H9 (cell line): ENCODE measurements at regions not wholly inside any gene's neighbourhood (a gene's known extent, or its start where the extent isn't known, plus 50 kb on each side); places are given as distances from the start of the nearest gene placed in this dataset.

Experiments used
- DNase-seq: peaks from one replicate; pipeline ENCODE4 v3.0.0-alpha.2; 2017
- H2AFZ ChIP-seq: one replicate; pipeline ENCODE4 v1.6.1; 2013; ENCODE audit warnings: mild to moderate bottlenecking, low read length, control low read depth, moderate library complexity
- H2AK5ac ChIP-seq: 2 replicates; pipeline ENCODE4 v1.6.1; 2013; ENCODE audit warnings: low read length, control low read depth, mixed read lengths; ENCODE audit not compliant: insufficient read length
- H2BK120ac ChIP-seq: one replicate; pipeline ENCODE4 v1.6.1; 2013; ENCODE audit warnings: low read depth, mild to moderate bottlenecking, low read length, control low read depth, inconsistent platforms; ENCODE audit not compliant: poor library complexity, severe bottlenecking
- H2BK12ac ChIP-seq: 2 replicates; pipeline ENCODE4 v1.6.1; 2013; ENCODE audit warnings: low read length, control low read depth, mixed read lengths, low read depth; ENCODE audit not compliant: insufficient read length
- H2BK15ac ChIP-seq: 2 replicates; pipeline ENCODE4 v1.6.1; 2013; ENCODE audit warnings: low read depth, low read length, control low read depth
- H2BK20ac ChIP-seq: one replicate; pipeline ENCODE4 v1.6.1; 2013; ENCODE audit warnings: low read depth, mild to moderate bottlenecking, low read length, control low read depth, inconsistent platforms; ENCODE audit not compliant: poor library complexity, severe bottlenecking
- H2BK5ac ChIP-seq: 2 replicates; pipeline ENCODE4 v1.6.1; 2013; ENCODE audit warnings: low read length, control low read depth, mixed read lengths; ENCODE audit not compliant: insufficient read length
- H3K14ac ChIP-seq: 2 replicates; pipeline ENCODE4 v1.6.1; 2013; ENCODE audit warnings: low read length, control low read depth; ENCODE audit not compliant: insufficient read depth
- H3K18ac ChIP-seq: 2 replicates; pipeline ENCODE4 v1.6.1; 2013; ENCODE audit warnings: low read depth, mild to moderate bottlenecking, mixed read lengths, low read length, control low read depth; ENCODE audit not compliant: insufficient read length
- H3K23ac ChIP-seq: 2 replicates; pipeline ENCODE4 v1.6.1; 2013; ENCODE audit warnings: low read length, control low read depth, mixed read lengths, low read depth; ENCODE audit not compliant: insufficient read length
- H3K23me2 ChIP-seq: 2 replicates; pipeline ENCODE4 v1.6.1; 2013; ENCODE audit warnings: low read depth, mild to moderate bottlenecking, mixed read lengths, low read length, control low read depth; ENCODE audit not compliant: insufficient read length, poor library complexity, severe bottlenecking
- H3K27ac ChIP-seq: 2 replicates; pipeline ENCODE4 v1.5.1; 2013; ENCODE audit warnings: low read length, control low read depth, mixed read lengths, low read depth; ENCODE audit not compliant: insufficient read length
- H3K27me3 ChIP-seq: 2 replicates; pipeline ENCODE4 v1.6.1; 2013; ENCODE audit warnings: low read length, control low read depth, inconsistent platforms; ENCODE audit not compliant: insufficient read depth
- H3K4ac ChIP-seq: 2 replicates; pipeline ENCODE4 v1.6.1; 2013; ENCODE audit warnings: low read depth, mild to moderate bottlenecking, control low read depth, inconsistent platforms, low read length, moderate library complexity
- H3K4me1 ChIP-seq: 2 replicates; pipeline ENCODE4 v1.6.1; 2013; ENCODE audit warnings: low read length, control low read depth, inconsistent platforms; ENCODE audit not compliant: insufficient read depth
- H3K4me2 ChIP-seq: 2 replicates; pipeline ENCODE4 v1.6.1; 2013; ENCODE audit warnings: low read length, control low read depth, mixed read lengths; ENCODE audit not compliant: insufficient read length, insufficient read depth
- H3K56ac ChIP-seq: 2 replicates; pipeline ENCODE4 v1.6.1; 2013; ENCODE audit warnings: low read depth, mild to moderate bottlenecking, mixed read lengths, low read length, control low read depth; ENCODE audit not compliant: insufficient read length
- H3K79me1 ChIP-seq: 2 replicates; pipeline ENCODE4 v1.6.1; 2013; ENCODE audit warnings: low read depth, mild to moderate bottlenecking, moderate library complexity, low read length, control low read depth, inconsistent platforms; ENCODE audit not compliant: insufficient read depth, poor library complexity, severe bottlenecking
- H3K79me2 ChIP-seq: 2 replicates; pipeline ENCODE4 v1.6.1; 2013; ENCODE audit warnings: low read length, control low read depth, inconsistent platforms; ENCODE audit not compliant: insufficient read depth
- H3K9ac ChIP-seq: 2 replicates; pipeline ENCODE4 v1.6.1; 2013; ENCODE audit warnings: low read length, control low read depth, mixed read lengths; ENCODE audit not compliant: insufficient read length; ENCODE audit errors: extremely low read depth
- H3K9me3 ChIP-seq: one replicate; pipeline ENCODE4 v1.6.1; 2013; ENCODE audit warnings: low read depth, low read length, inconsistent platforms; ENCODE audit not compliant: control insufficient read depth
- H3T11ph ChIP-seq: one replicate; pipeline ENCODE4 v1.6.1; 2013; ENCODE audit warnings: mild to moderate bottlenecking, low read length, control low read depth, inconsistent platforms
- H4K20me1 ChIP-seq: one replicate; pipeline ENCODE4 v1.6.1; 2013; ENCODE audit not compliant: control insufficient read depth, insufficient read length, insufficient read depth
- H4K5ac ChIP-seq: 2 replicates; pipeline ENCODE4 v1.6.1; 2013; ENCODE audit warnings: low read depth, mild to moderate bottlenecking, mixed read lengths, low read length, control low read depth; ENCODE audit not compliant: insufficient read length
- H4K8ac ChIP-seq: replicated peaks from 2 replicates; pipeline ENCODE4 v1.6.1; 2013; ENCODE audit warnings: low read length, control low read depth, mixed read lengths, low read depth; ENCODE audit not compliant: insufficient read length
- H4K91ac ChIP-seq: 2 replicates; pipeline ENCODE4 v1.6.1; 2013; ENCODE audit warnings: low read depth, mild to moderate bottlenecking, moderate library complexity, mixed read lengths, low read length, control low read depth; ENCODE audit not compliant: insufficient read length
- H3K27ac Mint-ChIP-seq, 3 experiments: 2 replicates in 2 of 3; 3 replicates in 1 of 3; pipeline ENCODE4 v1.8.0; 2020 to 2021; ENCODE audit warnings: mixed read lengths in 3 of 3, mild to moderate bottlenecking in 1 of 3, moderate library complexity in 1 of 3
- H3K27me3 Mint-ChIP-seq: 2 replicates; pipeline ENCODE4 v1.8.0; 2021; ENCODE audit warnings: low read depth, mild to moderate bottlenecking, moderate library complexity, mixed read lengths
- H3K36me3 Mint-ChIP-seq, 3 experiments: 2 replicates in 2 of 3; 3 replicates in 1 of 3; pipeline ENCODE4 v1.8.0; 2020 to 2021; ENCODE audit warnings: low read depth in 3 of 3, mixed read lengths in 3 of 3; ENCODE audit not compliant: insufficient read depth in 1 of 3
- H3K4me1 Mint-ChIP-seq, 2 experiments: 2 replicates each; pipeline ENCODE4 v1.8.0; 2020; ENCODE audit warnings: mixed read lengths in 2 of 2
- H3K4me3 Mint-ChIP-seq, 2 experiments: 2 replicates in 1 of 2; 3 replicates in 1 of 2; pipeline ENCODE4 v1.8.0; 2020 to 2021; ENCODE audit warnings: mild to moderate bottlenecking in 2 of 2, mixed read lengths in 2 of 2, moderate library complexity in 1 of 2
- H3K9me3 Mint-ChIP-seq, 2 experiments: 2 replicates in 1 of 2; 3 replicates in 1 of 2; pipeline ENCODE4 v1.8.0; 2020; ENCODE audit warnings: mild to moderate bottlenecking in 2 of 2, mixed read lengths in 2 of 2, moderate library complexity in 1 of 2
- WGBS: extraction: QIAGEN DNeasy Blood & Tissue Kit; methylation state at CpG from one replicate; pipeline ENCODE4 v1.1.7; 2013; ENCODE audit warnings: missing lambda C conversion rate, low lambda C conversion rate, mixed read lengths; ENCODE audit not compliant: insufficient read length; ENCODE audit errors: extremely low coverage; 5-methylcytosine and 5-hydroxymethylcytosine counted together
- TF ChIP-seq, protein P1 (sequence below): fragments of 200-600 bp; sonication (generic); conservative IDR thresholded peaks from 3 replicates; pipeline ENCODE4 v1.8.0; 2021; ENCODE audit warnings: antibody characterized with exemption, mild to moderate bottlenecking

DNA sequence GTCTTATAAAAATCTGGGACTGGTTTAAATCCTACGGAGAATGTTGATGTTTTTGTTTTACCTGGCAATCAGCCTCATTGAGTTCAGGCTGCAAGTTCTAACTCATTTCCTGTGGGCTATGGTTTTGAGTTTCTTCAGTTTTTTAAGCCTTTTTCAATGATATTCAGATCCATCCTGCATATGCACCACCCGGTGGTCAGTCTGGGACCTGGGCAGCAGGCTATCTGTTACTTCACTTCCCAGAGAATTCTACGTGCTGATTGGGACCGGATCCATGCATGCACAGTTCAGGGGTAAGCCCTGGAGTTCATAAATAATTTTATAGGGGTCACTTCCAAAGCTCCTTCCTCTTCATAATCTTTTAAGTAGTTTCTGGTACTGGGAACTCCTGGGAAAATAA lies 339.2 kb upstream of the HNRNPA3 start:
- Mint-ChIP-seq H3K4me3 (no peak overlapping the region), H3K4me1 (peaks cover 16 to 25% of the 10 kb centered on the region in 2 experiments)
- DNase-seq: no peak

More for the DNA sequence above, 339.2 kb upstream of the HNRNPA3 start:
- no peak overlapping the region for H2AK5ac ChIP-seq
- no peak overlapping the region for H3K23ac ChIP-seq
- H2BK20ac ChIP-seq: no peak overlapping the region
- H2AFZ ChIP-seq: no peak overlapping the region
- Mint-ChIP-seq H3K9me3 (peaks cover 31 to 32% of the 10 kb centered on the region in 2 experiments), H3K36me3 (peaks cover 21 to 33% (median 27%) of the 10 kb centered on the region in 3 experiments), H3K27me3 (no peaks in the 10 kb centered on the region), H3K27ac (no peak overlapping the region)
- H2BK5ac ChIP-seq: no peak overlapping the region
- peaks cover 6% of the 10 kb centered on the region for H3K9me3 ChIP-seq
- H2BK12ac ChIP-seq: no peak overlapping the region
- H2BK120ac ChIP-seq: no peak overlapping the region
- no peak overlapping the region for H3K56ac ChIP-seq
- H3K18ac ChIP-seq: no peak overlapping the region
- WGBS: no CpG with 5 or more reads among the region's 4 CpGs
- TF ChIP-seq, protein P1, sequence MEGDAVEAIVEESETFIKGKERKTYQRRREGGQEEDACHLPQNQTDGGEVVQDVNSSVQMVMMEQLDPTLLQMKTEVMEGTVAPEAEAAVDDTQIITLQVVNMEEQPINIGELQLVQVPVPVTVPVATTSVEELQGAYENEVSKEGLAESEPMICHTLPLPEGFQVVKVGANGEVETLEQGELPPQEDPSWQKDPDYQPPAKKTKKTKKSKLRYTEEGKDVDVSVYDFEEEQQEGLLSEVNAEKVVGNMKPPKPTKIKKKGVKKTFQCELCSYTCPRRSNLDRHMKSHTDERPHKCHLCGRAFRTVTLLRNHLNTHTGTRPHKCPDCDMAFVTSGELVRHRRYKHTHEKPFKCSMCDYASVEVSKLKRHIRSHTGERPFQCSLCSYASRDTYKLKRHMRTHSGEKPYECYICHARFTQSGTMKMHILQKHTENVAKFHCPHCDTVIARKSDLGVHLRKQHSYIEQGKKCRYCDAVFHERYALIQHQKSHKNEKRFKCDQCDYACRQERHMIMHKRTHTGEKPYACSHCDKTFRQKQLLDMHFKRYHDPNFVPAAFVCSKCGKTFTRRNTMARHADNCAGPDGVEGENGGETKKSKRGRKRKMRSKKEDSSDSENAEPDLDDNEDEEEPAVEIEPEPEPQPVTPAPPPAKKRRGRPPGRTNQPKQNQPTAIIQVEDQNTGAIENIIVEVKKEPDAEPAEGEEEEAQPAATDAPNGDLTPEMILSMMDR: peak; percentile 51; the same call in 2 of the 3 replicates
- H3K4me1 ChIP-seq: no peaks in the 10 kb centered on the region
- H4K20me1 ChIP-seq: no peaks in the 10 kb centered on the region
- no peak overlapping the region for H4K5ac ChIP-seq
- H3K9ac ChIP-seq: no peak overlapping the region
- H4K91ac ChIP-seq: no peak overlapping the region
- H3K4me2 ChIP-seq: no peak overlapping the region
- H3K4ac ChIP-seq: no peak overlapping the region
- no peaks in the 10 kb centered on the region for H3K79me2 ChIP-seq
- no peak overlapping the region for H3T11ph ChIP-seq
- no peak overlapping the region for H3K27ac ChIP-seq
- no peak overlapping the region for H2BK15ac ChIP-seq
- no peak overlapping the region for H4K8ac ChIP-seq
- H3K23me2 ChIP-seq: no peaks in the 10 kb centered on the region
- no peak overlapping the region for H3K14ac ChIP-seq
- no peaks in the 10 kb centered on the region for H3K27me3 ChIP-seq
- no peaks in the 10 kb centered on the region for H3K79me1 ChIP-seq
